WTC11 (cell line): ENCODE measurements at regions not wholly inside any gene's neighbourhood (a gene's known extent, or its start where the extent isn't known, plus 50 kb on each side); places are given as distances from the start of the nearest gene placed in this dataset.
"Not testable (repeated sequence)": the region's sequence is repeated elsewhere in the genome, so short reads cannot be mapped to it uniquely, and the experiment has no call there.

Experiments
- E2F1 ChIP-seq: sonication (generic); formaldehyde crosslinking; IDR thresholded peaks from 2 replicates; pipeline ENCODE4 v1.8.0; 2022; ENCODE audit warnings: mild to moderate bottlenecking, missing genetic modification reagents
- NFYB ChIP-seq: sonication (generic); formaldehyde crosslinking; conservative IDR thresholded peaks from 2 replicates; pipeline ENCODE4 v1.8.0; 2022; ENCODE audit warnings: low read depth, missing genetic modification reagents
- USF1 ChIP-seq: sonication (generic); formaldehyde crosslinking; IDR thresholded peaks from 2 replicates; pipeline ENCODE4 v1.8.0; 2022; ENCODE audit warnings: mild to moderate bottlenecking, missing genetic modification reagents
- ZNF121 ChIP-seq: sonication (generic); formaldehyde crosslinking; IDR thresholded peaks from 2 replicates; pipeline ENCODE4 v1.8.0; 2023; ENCODE audit warnings: missing genetic modification reagents
- ZNF232 ChIP-seq: sonication (generic); formaldehyde crosslinking; IDR thresholded peaks from 2 replicates; pipeline ENCODE4 v1.8.0; 2022; ENCODE audit warnings: mild to moderate bottlenecking, missing genetic modification reagents
- TF ChIP-seq, protein P1 (sequence below): fragments of 200-600 bp; IDR thresholded peaks from 2 replicates; pipeline ENCODE4 v1.8.0; 2022; ENCODE audit warnings: antibody characterized with exemption
- TF ChIP-seq, protein P2 (sequence below): sonication (generic); formaldehyde crosslinking; IDR thresholded peaks from 2 replicates; pipeline ENCODE4 v1.8.1; 2023; ENCODE audit warnings: mild to moderate bottlenecking, missing genetic modification reagents, moderate library complexity
- TF ChIP-seq, protein P3 (sequence below): sonication (generic); formaldehyde crosslinking; IDR thresholded peaks from 2 replicates; pipeline ENCODE4 v1.8.1; 2022; ENCODE audit warnings: low read depth, missing genetic modification reagents, borderline replicate concordance

GRCh38 chrY:9769312-9769711 is 241.6 kb downstream of the TSPY10 start:
- TF ChIP-seq, protein P1, sequence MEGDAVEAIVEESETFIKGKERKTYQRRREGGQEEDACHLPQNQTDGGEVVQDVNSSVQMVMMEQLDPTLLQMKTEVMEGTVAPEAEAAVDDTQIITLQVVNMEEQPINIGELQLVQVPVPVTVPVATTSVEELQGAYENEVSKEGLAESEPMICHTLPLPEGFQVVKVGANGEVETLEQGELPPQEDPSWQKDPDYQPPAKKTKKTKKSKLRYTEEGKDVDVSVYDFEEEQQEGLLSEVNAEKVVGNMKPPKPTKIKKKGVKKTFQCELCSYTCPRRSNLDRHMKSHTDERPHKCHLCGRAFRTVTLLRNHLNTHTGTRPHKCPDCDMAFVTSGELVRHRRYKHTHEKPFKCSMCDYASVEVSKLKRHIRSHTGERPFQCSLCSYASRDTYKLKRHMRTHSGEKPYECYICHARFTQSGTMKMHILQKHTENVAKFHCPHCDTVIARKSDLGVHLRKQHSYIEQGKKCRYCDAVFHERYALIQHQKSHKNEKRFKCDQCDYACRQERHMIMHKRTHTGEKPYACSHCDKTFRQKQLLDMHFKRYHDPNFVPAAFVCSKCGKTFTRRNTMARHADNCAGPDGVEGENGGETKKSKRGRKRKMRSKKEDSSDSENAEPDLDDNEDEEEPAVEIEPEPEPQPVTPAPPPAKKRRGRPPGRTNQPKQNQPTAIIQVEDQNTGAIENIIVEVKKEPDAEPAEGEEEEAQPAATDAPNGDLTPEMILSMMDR: not testable (repeated sequence)
- TF ChIP-seq, protein P2, sequence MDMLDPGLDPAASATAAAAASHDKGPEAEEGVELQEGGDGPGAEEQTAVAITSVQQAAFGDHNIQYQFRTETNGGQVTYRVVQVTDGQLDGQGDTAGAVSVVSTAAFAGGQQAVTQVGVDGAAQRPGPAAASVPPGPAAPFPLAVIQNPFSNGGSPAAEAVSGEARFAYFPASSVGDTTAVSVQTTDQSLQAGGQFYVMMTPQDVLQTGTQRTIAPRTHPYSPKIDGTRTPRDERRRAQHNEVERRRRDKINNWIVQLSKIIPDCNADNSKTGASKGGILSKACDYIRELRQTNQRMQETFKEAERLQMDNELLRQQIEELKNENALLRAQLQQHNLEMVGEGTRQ (CRISPR knock-in tag): not testable (repeated sequence)
- TF ChIP-seq, protein P3, sequence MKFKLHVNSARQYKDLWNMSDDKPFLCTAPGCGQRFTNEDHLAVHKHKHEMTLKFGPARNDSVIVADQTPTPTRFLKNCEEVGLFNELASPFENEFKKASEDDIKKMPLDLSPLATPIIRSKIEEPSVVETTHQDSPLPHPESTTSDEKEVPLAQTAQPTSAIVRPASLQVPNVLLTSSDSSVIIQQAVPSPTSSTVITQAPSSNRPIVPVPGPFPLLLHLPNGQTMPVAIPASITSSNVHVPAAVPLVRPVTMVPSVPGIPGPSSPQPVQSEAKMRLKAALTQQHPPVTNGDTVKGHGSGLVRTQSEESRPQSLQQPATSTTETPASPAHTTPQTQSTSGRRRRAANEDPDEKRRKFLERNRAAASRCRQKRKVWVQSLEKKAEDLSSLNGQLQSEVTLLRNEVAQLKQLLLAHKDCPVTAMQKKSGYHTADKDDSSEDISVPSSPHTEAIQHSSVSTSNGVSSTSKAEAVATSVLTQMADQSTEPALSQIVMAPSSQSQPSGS (CRISPR knock-in tag): not testable (repeated sequence)
- TF ChIP-seq USF1 (CRISPR knock-in tag); E2F1 (CRISPR knock-in tag); ZNF121; ZNF232 (CRISPR knock-in tag); NFYB: not testable (repeated sequence)
